ENCODE measurements at regions not wholly inside any gene's neighbourhood (a gene's known extent, or its start where the extent isn't known, plus 50 kb on each side); places are given as distances from the start of the nearest gene placed in this dataset.

GRCh38 chr5:61951295-61951694 is 354.7 kb upstream of the KIF2A start (continued):
- no peak for TF ChIP-seq CTCF (IDR thresholded peaks at IDR 0.05; ENCODE audit: low read depth, low read length, missing input control)
- no peak for TF ChIP-seq RAD21 (IDR thresholded peaks at IDR 0.05)
- TF ChIP-seq ATF3 (IDR thresholded peaks at IDR 0.05), result no peak
- no peak for TF ChIP-seq GABPA (IDR thresholded peaks at IDR 0.05 in 1 of 2, conservative IDR thresholded peaks at IDR 0.05 in 1 of 2)
- no peak for TF ChIP-seq HNF4A (conservative IDR thresholded peaks at IDR 0.05)
- no peak for TF ChIP-seq YY1 (IDR thresholded peaks at IDR 0.05)
- TF ChIP-seq MAX (IDR thresholded peaks at IDR 0.05), result no peak
- TF ChIP-seq RXRA (IDR thresholded peaks at IDR 0.05), result no peak
- no peak for TF ChIP-seq HNF4G (IDR thresholded peaks at IDR 0.05)
- no peak for TF ChIP-seq FOXA1 (IDR thresholded peaks at IDR 0.05)
- TF ChIP-seq TAF1 (conservative IDR thresholded peaks at IDR 0.05), result no peak
- no peak for TF ChIP-seq EGR1 (IDR thresholded peaks at IDR 0.05; ENCODE audit: low read depth in 2 of 2)
- no peak for TF ChIP-seq JUND (IDR thresholded peaks at IDR 0.05)
- TF ChIP-seq SP1 (IDR thresholded peaks at IDR 0.05), result no peak

GRCh38 chr5:61953913-61954312 is 352.1 kb upstream of the KIF2A start:
- WGBS, result 90% methylated on average over 3 of the region's 3 CpGs
- Histone ChIP-seq H3K4me1 (ENCODE audit: control insufficient read depth in 4 of 4, insufficient read depth in 4 of 4, low read length in 3 of 4) (no peaks in the 10 kb centered on the region), H3K4me3 (ENCODE audit: low read depth in 1 of 3, low read length in 3 of 3) (no peak overlapping the region), H3K27me3 (ENCODE audit: control insufficient read depth in 4 of 4, insufficient read depth in 4 of 4, low read length in 3 of 4) (no peaks in the 10 kb centered on the region), H3K9me3 (ENCODE audit: control insufficient read depth in 4 of 4, low read length in 3 of 4) (no peaks in the 10 kb centered on the region), H3K36me3 (ENCODE audit: control insufficient read depth in 4 of 4, insufficient read depth in 3 of 4, low read depth in 1 of 4, low read length in 3 of 4) (no peaks in the 10 kb centered on the region), H3K27ac (ENCODE audit: low read depth in 1 of 2, low read length in 2 of 2) (no peak overlapping the region), H3K9ac (ENCODE audit: low read depth in 1 of 2, low read length in 2 of 2) (no peak overlapping the region)
- no peak for DNase-seq (ENCODE audit: low spot score)
- TF ChIP-seq HNF4A (conservative IDR thresholded peaks at IDR 0.05), result no peak
- TF ChIP-seq RXRA (IDR thresholded peaks at IDR 0.05), result no peak
- no peak for TF ChIP-seq HNF4G (IDR thresholded peaks at IDR 0.05)
- no peak for TF ChIP-seq ZBTB33 (IDR thresholded peaks at IDR 0.05)
- no peak for TF ChIP-seq FOXA2 (IDR thresholded peaks at IDR 0.05)
- TF ChIP-seq JUND (IDR thresholded peaks at IDR 0.05), result no peak
- no peak for TF ChIP-seq ATF3 (IDR thresholded peaks at IDR 0.05)
- no peak for TF ChIP-seq REST (IDR thresholded peaks at IDR 0.05)
- TF ChIP-seq TAF1 (conservative IDR thresholded peaks at IDR 0.05), result no peak
- no peak for TF ChIP-seq EGR1 (IDR thresholded peaks at IDR 0.05; ENCODE audit: low read depth in 2 of 2)
- no peak for TF ChIP-seq CTCF (IDR thresholded peaks at IDR 0.05; ENCODE audit: low read depth, low read length, missing input control)
- no peak for TF ChIP-seq FOXA1 (IDR thresholded peaks at IDR 0.05)
- no peak for TF ChIP-seq YY1 (IDR thresholded peaks at IDR 0.05)
- TF ChIP-seq NR2F2 (IDR thresholded peaks at IDR 0.05), result no peak
- no peak for TF ChIP-seq GABPA (IDR thresholded peaks at IDR 0.05 in 1 of 2, conservative IDR thresholded peaks at IDR 0.05 in 1 of 2)
- TF ChIP-seq MAX (IDR thresholded peaks at IDR 0.05), result no peak
- no peak for TF ChIP-seq SP1 (IDR thresholded peaks at IDR 0.05)
- no peak for TF ChIP-seq RAD21 (IDR thresholded peaks at IDR 0.05)
